Mesenchymal stem cell (in vitro differentiated cells and primary cell): ENCODE measurements at regions not wholly inside any gene's neighbourhood (a gene's known extent, or its start where the extent isn't known, plus 50 kb on each side); places are given as distances from the start of the nearest gene placed in this dataset.

Experiments used
- DNase-seq: peaks from one replicate; pipeline ENCODE4 v3.0.0-alpha.2; 2013
- H2AFZ ChIP-seq: one replicate; pipeline ENCODE4 v1.6.1; 2013; ENCODE audit warnings: low read depth, mild to moderate bottlenecking, control low read depth, inconsistent platforms, low read length, moderate library complexity
- H2AK5ac ChIP-seq: 2 replicates; pipeline ENCODE4 v1.6.1; 2013; ENCODE audit warnings: low read length, moderate library complexity, mild to moderate bottlenecking, inconsistent platforms; ENCODE audit not compliant: severe bottlenecking
- H2BK120ac ChIP-seq: one replicate; pipeline ENCODE4 v1.6.1; 2013; ENCODE audit warnings: low read depth, mild to moderate bottlenecking, inconsistent platforms, low read length, moderate library complexity
- H2BK12ac ChIP-seq, 2 experiments: one replicate each; pipeline ENCODE4 v1.6.1; 2013; ENCODE audit warnings: inconsistent platforms in 2 of 2, low read length in 2 of 2, mild to moderate bottlenecking in 2 of 2, moderate library complexity in 2 of 2, control low read depth in 1 of 2
- H2BK15ac ChIP-seq: one replicate; pipeline ENCODE4 v1.6.1; 2013; ENCODE audit warnings: mild to moderate bottlenecking, low read depth, inconsistent platforms; ENCODE audit not compliant: poor library complexity, severe bottlenecking
- H2BK5ac ChIP-seq: 2 replicates; pipeline ENCODE4 v1.6.1; 2013; ENCODE audit warnings: low read depth, mild to moderate bottlenecking, low read length, control low read depth, inconsistent platforms; ENCODE audit not compliant: poor library complexity, severe bottlenecking
- H3K14ac ChIP-seq, 2 experiments: one replicate each; pipeline ENCODE4 v1.6.1; 2013; ENCODE audit warnings: inconsistent platforms in 2 of 2, low read length in 2 of 2, control low read depth in 1 of 2, mild to moderate bottlenecking in 1 of 2, moderate library complexity in 1 of 2
- H3K18ac ChIP-seq, 2 experiments: one replicate each; pipeline ENCODE4 v1.6.1; 2013; ENCODE audit warnings: inconsistent platforms in 2 of 2, low read length in 2 of 2, control low read depth in 1 of 2, low read depth in 1 of 2, mild to moderate bottlenecking in 1 of 2
- H3K23ac ChIP-seq, 2 experiments: one replicate each; pipeline ENCODE4 v1.6.1; 2013; ENCODE audit warnings: inconsistent platforms in 2 of 2, low read length in 2 of 2, mild to moderate bottlenecking in 2 of 2, moderate library complexity in 2 of 2, control low read depth in 1 of 2
- H3K27ac ChIP-seq: 2 replicates; pipeline ENCODE4 v1.5.1; 2013; ENCODE audit warnings: mild to moderate bottlenecking, moderate library complexity, low read length, control low read depth, inconsistent platforms; ENCODE audit not compliant: poor library complexity, severe bottlenecking
- H3K27me3 ChIP-seq, 2 experiments: 2 replicates each; pipeline versions ENCODE4 v1.6.1 to v1.7.0; 2013; ENCODE audit warnings: low read length in 2 of 2, mild to moderate bottlenecking in 2 of 2, moderate library complexity in 2 of 2, control low read depth in 1 of 2, inconsistent platforms in 1 of 2; ENCODE audit not compliant: control insufficient read depth in 1 of 2, insufficient read depth in 1 of 2
- H3K36me3 ChIP-seq, 2 experiments: 2 replicates each; pipeline versions ENCODE4 v1.6.1 to v1.7.0; 2013; ENCODE audit warnings: low read length in 2 of 2, control low read depth in 1 of 2, inconsistent platforms in 1 of 2, low read depth in 1 of 2, mild to moderate bottlenecking in 1 of 2; ENCODE audit not compliant: insufficient read depth in 2 of 2, control insufficient read depth in 1 of 2
- H3K4ac ChIP-seq, 2 experiments: one replicate each; pipeline ENCODE4 v1.6.1; 2013; ENCODE audit warnings: inconsistent platforms in 2 of 2, low read length in 2 of 2, mild to moderate bottlenecking in 2 of 2, moderate library complexity in 2 of 2, control low read depth in 1 of 2, low read depth in 1 of 2
- H3K4me1 ChIP-seq: 2 replicates; pipeline ENCODE4 v1.6.1; 2013; ENCODE audit warnings: low read depth, low read length, control low read depth; ENCODE audit not compliant: control insufficient read depth, insufficient read depth
- H3K4me2 ChIP-seq: 2 replicates; pipeline ENCODE4 v1.6.1; 2013; ENCODE audit warnings: low read length, mild to moderate bottlenecking, inconsistent platforms; ENCODE audit not compliant: poor library complexity, severe bottlenecking
- H3K4me3 ChIP-seq, 2 experiments: 2 replicates each; pipeline versions ENCODE4 v1.5.1 to v1.7.0; 2013; ENCODE audit warnings: low read length in 2 of 2, mild to moderate bottlenecking in 2 of 2, control low read depth in 1 of 2, low read depth in 1 of 2; ENCODE audit not compliant: insufficient read depth in 1 of 2
- H3K79me1 ChIP-seq: replicated peaks from 2 replicates; pipeline ENCODE4 v1.6.1; 2013; ENCODE audit warnings: mild to moderate bottlenecking, control low read depth, low read length, inconsistent platforms; ENCODE audit not compliant: poor library complexity, severe bottlenecking
- H3K9ac ChIP-seq: 2 replicates; pipeline ENCODE4 v1.7.0; 2013; ENCODE audit warnings: mild to moderate bottlenecking, low read length, moderate library complexity
- H3K9me3 ChIP-seq: 2 replicates; pipeline ENCODE4 v1.7.0; 2013; ENCODE audit warnings: mild to moderate bottlenecking, low read length; ENCODE audit not compliant: control insufficient read depth
- H4K8ac ChIP-seq: one replicate; pipeline ENCODE4 v1.6.1; 2013; ENCODE audit warnings: inconsistent platforms, mild to moderate bottlenecking, low read length, moderate library complexity
- H4K91ac ChIP-seq: one replicate; pipeline ENCODE4 v1.6.1; 2013; ENCODE audit warnings: mild to moderate bottlenecking, low read length, inconsistent platforms
- WGBS: methylation state at CpG from one replicate; pipeline ENCODE4 v1.1.7; 2013; ENCODE audit warnings: mixed read lengths; 5-methylcytosine and 5-hydroxymethylcytosine counted together

- no peaks in the 10 kb centered on the region for H3K4me1 ChIP-seq
- no peak overlapping the region for H2BK15ac ChIP-seq
- H4K91ac ChIP-seq = no peak overlapping the region
- H3K9ac ChIP-seq = no peak overlapping the region
- H2BK5ac ChIP-seq = no peak overlapping the region
- H3K27ac ChIP-seq = no peak overlapping the region
- H2BK120ac ChIP-seq = no peak overlapping the region
- H3K4me2 ChIP-seq = no peak overlapping the region
- no peak overlapping the region for H3K18ac ChIP-seq
- H3K14ac ChIP-seq = no peak overlapping the region
- H3K36me3 ChIP-seq = no peaks in the 10 kb centered on the region
- no peaks in the 10 kb centered on the region for H3K27me3 ChIP-seq
- no peak overlapping the region for H2AK5ac ChIP-seq
- WGBS = 92% methylated on average over 2 of the region's 2 CpGs
- H3K4ac ChIP-seq = no peak overlapping the region
- H3K4me3 ChIP-seq = no peak overlapping the region
- H3K23ac ChIP-seq = no peak overlapping the region
- H2BK12ac ChIP-seq = no peak overlapping the region
- H2AFZ ChIP-seq = no peak overlapping the region
- no peaks in the 10 kb centered on the region for H3K9me3 ChIP-seq
- no peak overlapping the region for H4K8ac ChIP-seq
- H3K79me1 ChIP-seq = no peaks in the 10 kb centered on the region
- no peak for DNase-seq
Measured at GRCh38 chr7:85693326-85693725, 506.5 kb upstream of the SEMA3D start.

DNA sequence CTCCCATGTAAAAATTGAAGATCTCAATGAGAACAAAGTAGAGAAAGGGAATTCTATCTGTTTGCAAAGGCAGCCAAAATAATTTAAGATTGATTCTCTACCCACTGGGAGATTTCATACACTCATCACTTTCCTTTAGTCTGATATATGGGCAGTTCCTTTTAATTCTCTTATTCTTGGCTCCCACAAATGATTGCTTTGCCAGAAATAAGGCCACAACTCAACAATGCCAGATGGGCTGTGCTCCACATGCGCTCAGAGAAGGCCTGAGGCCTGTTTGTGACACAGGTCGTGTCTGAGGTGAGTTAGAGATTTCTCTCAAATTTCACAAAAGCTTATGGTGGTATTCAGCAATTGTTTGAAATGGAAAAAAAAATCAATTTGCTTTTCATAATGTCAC, 501.9 kb upstream of the SEMA3D start:
- no peak overlapping the region for H3K4me3 ChIP-seq
- no peak overlapping the region for H2AFZ ChIP-seq
- no peak overlapping the region for H3K4ac ChIP-seq
- no peak overlapping the region for H3K18ac ChIP-seq
- H2BK120ac ChIP-seq = no peak overlapping the region
- no peaks in the 10 kb centered on the region for H3K9me3 ChIP-seq
- H3K23ac ChIP-seq = no peak overlapping the region
- DNase-seq = no peak
- H3K9ac ChIP-seq = no peak overlapping the region
- no peak overlapping the region for H3K4me2 ChIP-seq
- H3K4me1 ChIP-seq = no peaks in the 10 kb centered on the region
- no peak overlapping the region for H2BK12ac ChIP-seq
- H2AK5ac ChIP-seq = no peak overlapping the region
- H4K8ac ChIP-seq = no peak overlapping the region
- no peak overlapping the region for H3K27ac ChIP-seq
- no peaks in the 10 kb centered on the region for H3K27me3 ChIP-seq
- no peaks in the 10 kb centered on the region for H3K79me1 ChIP-seq
- WGBS = 100% methylated on average over 1 of the region's 2 CpGs
- H2BK15ac ChIP-seq = no peak overlapping the region
- no peak overlapping the region for H4K91ac ChIP-seq
- no peak overlapping the region for H3K14ac ChIP-seq
- no peak overlapping the region for H2BK5ac ChIP-seq
- no peaks in the 10 kb centered on the region for H3K36me3 ChIP-seq

- no peak overlapping the region for H3K14ac ChIP-seq
- no peaks in the 10 kb centered on the region for H3K27me3 ChIP-seq
- no peak overlapping the region for H3K4me2 ChIP-seq
- H3K9me3 ChIP-seq = no peaks in the 10 kb centered on the region
- no peak overlapping the region for H2BK5ac ChIP-seq
- no peak overlapping the region for H4K8ac ChIP-seq
- no peak for DNase-seq
- H3K79me1 ChIP-seq = no peaks in the 10 kb centered on the region
- no peak overlapping the region for H3K18ac ChIP-seq
- no peaks in the 10 kb centered on the region for H3K4me1 ChIP-seq
- no peaks in the 10 kb centered on the region for H3K36me3 ChIP-seq
- H2AFZ ChIP-seq = no peak overlapping the region
- no peak overlapping the region for H2BK12ac ChIP-seq
- no peak overlapping the region for H2BK120ac ChIP-seq
- H3K4ac ChIP-seq = no peak overlapping the region
- no peak overlapping the region for H4K91ac ChIP-seq
- H2BK15ac ChIP-seq = no peak overlapping the region
- no peak overlapping the region for H3K9ac ChIP-seq
- no peak overlapping the region for H3K4me3 ChIP-seq
- no peak overlapping the region for H3K23ac ChIP-seq
- no peak overlapping the region for H2AK5ac ChIP-seq
- 86% methylated on average over 7 of the region's 7 CpGs for WGBS
- H3K27ac ChIP-seq = no peak overlapping the region
Measured at GRCh38 chr7:85686401-85687181, 499.7 kb upstream of the SEMA3D start.

- no peak overlapping the region for H2BK5ac ChIP-seq
- no peaks in the 10 kb centered on the region for H3K36me3 ChIP-seq
- no peak overlapping the region for H2BK12ac ChIP-seq
- no peak overlapping the region for H2AFZ ChIP-seq
- H4K91ac ChIP-seq = no peak overlapping the region
- H2BK120ac ChIP-seq = no peak overlapping the region
- H2BK15ac ChIP-seq = no peak overlapping the region
- H3K23ac ChIP-seq = no peak overlapping the region
- no peak overlapping the region for H3K4ac ChIP-seq
- no peak overlapping the region for H4K8ac ChIP-seq
- no peaks in the 10 kb centered on the region for H3K79me1 ChIP-seq
- no peak overlapping the region for H3K14ac ChIP-seq
- no peak overlapping the region for H3K18ac ChIP-seq
- H3K9me3 ChIP-seq = no peaks in the 10 kb centered on the region
- H3K9ac ChIP-seq = no peak overlapping the region
- no peaks in the 10 kb centered on the region for H3K27me3 ChIP-seq
- no peak for DNase-seq
- H2AK5ac ChIP-seq = no peak overlapping the region
- no peak overlapping the region for H3K27ac ChIP-seq
- no peak overlapping the region for H3K4me2 ChIP-seq
- H3K4me1 ChIP-seq = no peaks in the 10 kb centered on the region
- H3K4me3 ChIP-seq = no peak overlapping the region
Measured at GRCh38 chr7:85685901-85686300, 499.0 kb upstream of the SEMA3D start.
